Tibial artery (tissue), 4 donors: ENCODE measurements at regions not wholly inside any gene's neighbourhood (a gene's known extent, or its start where the extent isn't known, plus 50 kb on each side); places are given as distances from the start of the nearest gene placed in this dataset.

Source experiments
- DNase-seq, 2 donors: peaks; one replicate each; pipeline ENCODE4 v3.0.0-alpha.2; 2019
- H3K27ac ChIP-seq, 2 donors: fragments of 200-600 bp; sonication (generic) in 1 of 2; 1 replicate in 1 of 2; 2 replicates in 1 of 2; pipeline ENCODE4 v1.5.1; 2018 to 2019; ENCODE audit warnings: mild to moderate bottlenecking in 1 of 2
- H3K27me3 ChIP-seq, 2 donors: fragments of 200-600 bp; sonication (generic) in 1 of 2; one replicate each; pipeline versions ENCODE4 v1.5.1 to v1.6.0; 2016 to 2019
- H3K36me3 ChIP-seq, 3 donors: fragments of 200-600 bp; sonication (generic) in 2 of 3; one replicate each; pipeline ENCODE4 v1.5.1; 2016 to 2019; ENCODE audit warnings: mild to moderate bottlenecking in 2 of 3
- H3K4me1 ChIP-seq, 4 donors: fragments of 200-600 bp; sonication (generic) in 2 of 4; 1 replicate in 3 of 4; 2 replicates in 1 of 4; pipeline ENCODE4 v1.5.1; 2016 to 2019
- H3K4me3 ChIP-seq, 2 donors: fragments of 200-600 bp; sonication (generic) in 1 of 2; 1 replicate in 1 of 2; 2 replicates in 1 of 2; pipeline ENCODE4 v1.5.1; 2018 to 2019; ENCODE audit warnings: mild to moderate bottlenecking in 2 of 2
- H3K9me3 ChIP-seq, 3 donors: fragments of 200-600 bp; sonication (generic) in 1 of 3; one replicate each; pipeline ENCODE4 v1.5.1; 2016 to 2019
- intact Hi-C: fragments of 100-400 bp; cut with DNase I; formaldehyde crosslinking; loops from one replicate; pipeline ENCODE4 v1.15.0; 2023; ENCODE audit warnings: low total_unique reads
- TF ChIP-seq, protein P1 (sequence below), 2 experiments: fragments of 200-600 bp in 1 of 2; fragments of 450-650 bp in 1 of 2; IDR thresholded peaks; one replicate each; pipeline ENCODE4 v1.5.1; 2017 to 2019; ENCODE audit warnings: antibody characterized with exemption in 2 of 2, mild to moderate bottlenecking in 1 of 2, moderate library complexity in 1 of 2

DNA sequence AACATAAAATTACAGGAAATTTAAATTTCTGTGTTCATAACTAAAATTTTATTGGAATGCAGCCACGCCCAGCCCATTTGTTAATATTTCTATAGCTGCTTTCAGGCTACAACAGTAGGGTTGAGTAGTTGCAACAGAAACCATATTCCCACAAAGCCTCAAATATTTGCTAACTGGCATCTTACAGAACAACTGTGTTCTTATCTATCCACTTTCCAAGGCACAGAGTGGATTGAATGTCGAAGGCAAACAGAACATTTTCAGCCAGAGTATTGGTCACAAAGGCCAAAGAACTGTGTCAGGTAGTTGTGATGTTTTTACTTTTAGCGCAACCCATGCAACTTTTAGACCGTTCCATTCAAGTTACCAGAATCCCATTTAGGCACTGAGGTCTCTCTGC, 51.1 kb upstream of the OPN4 start:
- TF ChIP-seq, protein P1, sequence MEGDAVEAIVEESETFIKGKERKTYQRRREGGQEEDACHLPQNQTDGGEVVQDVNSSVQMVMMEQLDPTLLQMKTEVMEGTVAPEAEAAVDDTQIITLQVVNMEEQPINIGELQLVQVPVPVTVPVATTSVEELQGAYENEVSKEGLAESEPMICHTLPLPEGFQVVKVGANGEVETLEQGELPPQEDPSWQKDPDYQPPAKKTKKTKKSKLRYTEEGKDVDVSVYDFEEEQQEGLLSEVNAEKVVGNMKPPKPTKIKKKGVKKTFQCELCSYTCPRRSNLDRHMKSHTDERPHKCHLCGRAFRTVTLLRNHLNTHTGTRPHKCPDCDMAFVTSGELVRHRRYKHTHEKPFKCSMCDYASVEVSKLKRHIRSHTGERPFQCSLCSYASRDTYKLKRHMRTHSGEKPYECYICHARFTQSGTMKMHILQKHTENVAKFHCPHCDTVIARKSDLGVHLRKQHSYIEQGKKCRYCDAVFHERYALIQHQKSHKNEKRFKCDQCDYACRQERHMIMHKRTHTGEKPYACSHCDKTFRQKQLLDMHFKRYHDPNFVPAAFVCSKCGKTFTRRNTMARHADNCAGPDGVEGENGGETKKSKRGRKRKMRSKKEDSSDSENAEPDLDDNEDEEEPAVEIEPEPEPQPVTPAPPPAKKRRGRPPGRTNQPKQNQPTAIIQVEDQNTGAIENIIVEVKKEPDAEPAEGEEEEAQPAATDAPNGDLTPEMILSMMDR (IDR thresholded peaks at IDR 0.05) = no peak
- peaks cover 0 to 19% (median 8%) of the 10 kb centered on the region in 3 donors for H3K9me3 ChIP-seq
- no peaks in the 10 kb centered on the region for H3K36me3 ChIP-seq
- H3K27ac ChIP-seq = no peak overlapping the region
- H3K4me3 ChIP-seq = no peak overlapping the region
- no peaks in the 10 kb centered on the region for H3K27me3 ChIP-seq
- no peak for DNase-seq
- intact Hi-C loops = no loop called here
- no peaks in the 10 kb centered on the region for H3K4me1 ChIP-seq
